Activated CD4-positive, alpha-beta memory T cell treated with anti-CD3 and anti-CD28 coated beads for 36 hours (primary cell): ENCODE measurements at regions not wholly inside any gene's neighbourhood (a gene's known extent, or its start where the extent isn't known, plus 50 kb on each side); places are given as distances from the start of the nearest gene placed in this dataset.
"Not testable (repeated sequence)": the region's sequence is repeated elsewhere in the genome, so short reads cannot be mapped to it uniquely, and the experiment has no call there.

Source experiments
- CTCF ChIA-PET: fragments of 350-600 bp; sonication (Branson Sonifier 250); formaldehyde crosslinking; loops from one replicate; lab custom pipeline; 2021; ENCODE audit warnings: antibody characterized with exemption, inconsistent platforms; lab: Charles Lee
- POLR2A ChIA-PET: fragments of 350-600 bp; sonication (Branson Sonifier 250); formaldehyde crosslinking; loops from one replicate; lab custom pipeline; 2021; ENCODE audit warnings: antibody characterized with exemption; lab: Charles Lee
- DNase-seq: peaks from one replicate; pipeline ENCODE4 v3.0.0-alpha.2; 2020
- H3K27ac Mint-ChIP-seq: one replicate; pipeline ENCODE4 v1.8.0; 2021; ENCODE audit warnings: mixed read lengths
- H3K27me3 Mint-ChIP-seq: one replicate; pipeline ENCODE4 v1.8.0; 2021; ENCODE audit warnings: mixed read lengths
- H3K36me3 Mint-ChIP-seq: one replicate; pipeline ENCODE4 v1.8.0; 2021; ENCODE audit warnings: mixed read lengths
- H3K4me1 Mint-ChIP-seq: one replicate; pipeline ENCODE4 v1.8.0; 2021; ENCODE audit warnings: low read depth, mixed read lengths
- H3K4me3 Mint-ChIP-seq: one replicate; pipeline ENCODE4 v1.8.0; 2021; ENCODE audit warnings: mild to moderate bottlenecking, mixed read lengths
- H3K9me3 Mint-ChIP-seq: one replicate; pipeline ENCODE4 v1.8.0; 2021; ENCODE audit warnings: mixed read lengths
- intact Hi-C: fragments of 100-400 bp; cut with micrococcal nuclease; formaldehyde crosslinking; loops from one replicate; pipeline ENCODE4 v1.15.1; 2023

DNA sequence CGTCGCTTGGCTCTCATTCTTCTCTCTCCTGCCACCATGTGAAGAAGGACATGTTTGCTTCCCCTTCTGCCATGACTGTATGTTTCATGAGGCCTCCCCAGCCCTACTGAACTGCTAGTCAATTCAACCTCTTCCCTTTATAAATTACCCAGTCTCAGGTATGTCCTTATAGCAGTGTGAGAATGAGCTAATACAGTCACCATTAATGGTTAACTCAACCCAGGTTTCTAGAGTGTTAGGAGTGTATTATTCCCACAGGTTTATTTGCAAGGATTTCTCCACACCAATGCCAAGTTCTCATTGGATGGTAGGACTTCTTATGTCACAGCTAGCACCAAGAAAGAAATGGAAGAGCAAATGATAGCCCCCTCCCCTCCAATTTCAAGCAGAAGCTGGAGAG lies 71.9 kb downstream of the DYNAP start:
- Mint-ChIP-seq H3K27ac (no peak overlapping the region), H3K4me1 (no peaks in the 10 kb centered on the region), H3K9me3 (peaks cover 8% of the 10 kb centered on the region), H3K4me3 (no peak overlapping the region), H3K27me3 (peaks cover 4% of the 10 kb centered on the region), H3K36me3 (no peaks in the 10 kb centered on the region)
- ChIA-PET CTCF (interaction anchor here (0.6 to 5.1 kb wide), 4 partner anchors 8 to 1092 kb away, joined by 3 to 21 read pairs (median 4); no protein-coding TSS in a partner anchor), POLR2A (no interaction called here)
- intact Hi-C loops, result no loop called here
- no peak for DNase-seq

DNA sequence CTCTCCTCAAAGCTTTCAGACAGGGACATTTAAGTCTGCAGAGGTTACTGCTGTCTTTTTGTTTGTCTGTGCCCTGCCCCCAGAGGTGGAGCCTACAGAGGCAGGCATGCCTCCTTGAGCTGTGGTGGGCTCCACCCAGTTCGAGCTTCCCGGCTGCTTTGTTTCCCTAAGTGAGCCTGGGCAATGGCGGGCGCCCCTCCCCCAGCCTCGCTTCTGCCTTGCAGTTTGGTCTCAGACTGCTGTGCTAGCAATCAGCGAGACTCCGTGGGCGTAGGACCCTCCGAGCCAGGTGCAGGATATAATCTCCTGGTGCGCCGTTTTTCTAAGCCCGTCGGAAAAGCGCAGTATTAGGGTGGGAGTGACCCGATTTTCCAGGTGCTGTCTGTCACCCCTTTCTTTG lies 78.7 kb downstream of the DYNAP start:
- CTCF ChIA-PET, result interaction anchor here (0.7 to 4.1 kb wide), 7 partner anchors 9 to 761 kb away, joined by 3 to 27 read pairs (median 5); no protein-coding TSS in a partner anchor
- H3K9me3 Mint-ChIP-seq, H3K4me3 Mint-ChIP-seq, H3K36me3 Mint-ChIP-seq, intact Hi-C loops, H3K27me3 Mint-ChIP-seq, H3K4me1 Mint-ChIP-seq, DNase-seq, H3K27ac Mint-ChIP-seq, POLR2A ChIA-PET: not testable (repeated sequence)

DNA sequence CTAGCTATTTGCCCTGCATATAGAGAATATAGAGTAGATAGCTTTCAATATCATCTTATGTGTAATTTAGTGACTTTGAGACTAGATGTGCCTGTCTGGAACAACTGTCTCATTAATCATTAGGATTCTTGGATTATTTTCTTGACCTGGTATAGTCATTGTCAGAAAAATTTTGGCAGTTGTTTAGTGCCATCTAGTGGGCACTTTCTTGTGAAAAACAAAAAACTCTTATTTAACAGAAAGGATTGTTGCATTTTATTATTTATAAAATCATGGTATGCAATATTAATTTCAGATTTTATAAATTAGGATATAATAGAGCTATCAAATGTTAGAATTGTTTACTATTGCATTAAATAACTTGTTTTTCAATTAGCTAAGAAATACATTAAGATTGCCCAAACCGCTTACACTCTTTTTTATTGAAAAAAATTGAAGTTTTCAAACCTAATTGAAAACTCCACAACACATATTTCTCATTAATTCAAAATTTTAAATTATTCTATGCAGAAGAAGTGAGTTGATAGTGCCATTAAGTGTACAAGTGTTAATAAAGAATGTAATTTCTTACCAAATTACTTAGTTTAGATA lies 80.3 kb downstream of the DYNAP start:
- no peak overlapping the region for H3K27ac Mint-ChIP-seq
- intact Hi-C loops, result loop anchor here (1.0 kb wide), 3 partner anchors 112 to 279 kb away; no protein-coding TSS in a partner anchor
- peaks cover 4% of the 10 kb centered on the region for H3K27me3 Mint-ChIP-seq
- POLR2A ChIA-PET, result no interaction called here
- H3K4me3 Mint-ChIP-seq, result no peak overlapping the region
- CTCF ChIA-PET, result interaction anchor here (0.7 to 4.1 kb wide), 29 partner anchors 10 to 1896 kb away, joined by 3 to 30 read pairs (median 3); no protein-coding TSS in a partner anchor
- H3K36me3 Mint-ChIP-seq, result no peaks in the 10 kb centered on the region
- H3K9me3 Mint-ChIP-seq, result no peaks in the 10 kb centered on the region
- no peaks in the 10 kb centered on the region for H3K4me1 Mint-ChIP-seq
- no peak for DNase-seq

DNA sequence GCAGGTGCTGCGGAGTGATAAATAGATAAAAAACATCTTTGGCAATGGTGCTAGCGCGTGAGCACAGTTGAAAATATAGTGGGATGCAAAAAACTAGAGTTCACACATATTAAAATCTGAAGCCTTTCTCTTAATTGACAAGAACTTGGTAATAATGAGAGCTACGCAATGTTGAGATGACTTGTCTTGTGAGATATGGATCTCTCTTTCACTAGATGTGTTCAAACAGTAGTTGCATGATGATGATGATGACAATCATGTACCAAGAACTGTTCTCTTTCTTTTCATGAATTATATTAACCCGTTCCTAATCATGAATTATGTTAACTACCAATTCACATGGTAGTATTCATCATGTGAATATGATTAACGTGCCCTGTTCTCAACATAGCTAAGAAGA lies 81.1 kb downstream of the DYNAP start:
- peaks cover 4% of the 10 kb centered on the region for H3K27me3 Mint-ChIP-seq
- POLR2A ChIA-PET, result no interaction called here
- intact Hi-C loops, result no loop called here

DNA sequence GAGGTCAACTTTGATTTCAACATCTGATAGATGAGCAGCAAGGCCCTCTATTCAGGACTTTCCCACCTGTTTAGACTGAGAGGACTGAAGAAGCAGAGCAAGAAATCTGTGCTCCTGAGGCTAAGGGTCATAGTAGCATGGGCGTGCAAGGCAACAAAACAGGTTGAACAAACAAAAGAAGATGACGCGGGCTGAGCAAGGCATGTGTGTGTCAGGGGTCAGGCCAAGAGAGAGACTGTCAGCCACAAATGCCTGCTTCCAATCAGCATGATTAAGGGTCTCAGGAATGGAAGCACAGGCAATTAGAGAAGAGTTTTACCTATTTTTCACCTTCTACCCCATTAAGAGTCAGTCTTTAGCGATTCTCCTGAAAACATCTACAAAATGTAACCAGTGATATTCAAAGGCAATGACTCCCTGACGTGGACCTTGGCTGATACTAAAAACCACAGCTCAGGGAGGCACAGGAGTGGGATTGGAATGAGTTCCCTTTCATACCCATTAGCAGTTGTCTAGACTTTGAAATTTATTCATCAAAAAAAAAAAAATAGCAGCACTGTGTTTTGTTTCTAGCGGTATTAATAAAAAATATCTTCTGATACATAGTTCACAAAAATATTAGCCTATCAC lies 81.9 kb downstream of the DYNAP start:
- H3K9me3 Mint-ChIP-seq, result no peaks in the 10 kb centered on the region
- peaks cover 2% of the 10 kb centered on the region for H3K27me3 Mint-ChIP-seq
- no peaks in the 10 kb centered on the region for H3K4me1 Mint-ChIP-seq
- CTCF ChIA-PET, result interaction anchor here (2.8 to 3.2 kb wide), 4 partner anchors 13 to 281 kb away, joined by 21 to 30 read pairs (median 22); no protein-coding TSS in a partner anchor
- intact Hi-C loops, result no loop called here
- DNase-seq, result no peak
- no peak overlapping the region for H3K27ac Mint-ChIP-seq
- POLR2A ChIA-PET, result no interaction called here
- H3K4me3 Mint-ChIP-seq, result no peak overlapping the region
- H3K36me3 Mint-ChIP-seq, result no peaks in the 10 kb centered on the region

More for the DNA sequence above, 81.1 kb downstream of the DYNAP start:
- no peak for DNase-seq
- H3K27ac Mint-ChIP-seq, result no peak overlapping the region
- no peaks in the 10 kb centered on the region for H3K36me3 Mint-ChIP-seq
- H3K4me1 Mint-ChIP-seq, result no peaks in the 10 kb centered on the region
- no peaks in the 10 kb centered on the region for H3K9me3 Mint-ChIP-seq
- no peak overlapping the region for H3K4me3 Mint-ChIP-seq
- CTCF ChIA-PET, result interaction anchor here (1.2 to 4.1 kb wide), 10 partner anchors 10 to 280 kb away, joined by 3 to 30 read pairs (median 14); no protein-coding TSS in a partner anchor

DNA sequence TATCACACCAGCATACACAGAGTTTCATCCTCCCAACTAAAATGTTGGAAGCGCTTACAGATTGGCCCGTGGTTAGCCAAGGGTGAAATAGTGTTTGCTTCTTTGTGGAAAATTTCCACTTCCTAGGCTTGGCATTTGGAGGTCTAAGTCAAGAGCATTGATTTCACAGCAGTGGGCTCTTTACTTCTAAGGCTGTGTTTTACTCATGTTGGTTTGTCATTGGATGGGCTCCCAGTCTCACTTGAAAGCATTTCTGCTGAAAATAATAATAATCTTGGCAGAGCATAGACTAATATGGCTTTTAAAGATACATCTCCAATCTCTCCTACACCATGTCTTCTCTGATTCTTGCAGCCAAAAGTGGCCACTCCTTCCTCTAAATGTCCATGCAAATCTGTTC lies 82.9 kb downstream of the DYNAP start:
- H3K27ac Mint-ChIP-seq, result no peak overlapping the region
- no peaks in the 10 kb centered on the region for H3K36me3 Mint-ChIP-seq

DNA sequence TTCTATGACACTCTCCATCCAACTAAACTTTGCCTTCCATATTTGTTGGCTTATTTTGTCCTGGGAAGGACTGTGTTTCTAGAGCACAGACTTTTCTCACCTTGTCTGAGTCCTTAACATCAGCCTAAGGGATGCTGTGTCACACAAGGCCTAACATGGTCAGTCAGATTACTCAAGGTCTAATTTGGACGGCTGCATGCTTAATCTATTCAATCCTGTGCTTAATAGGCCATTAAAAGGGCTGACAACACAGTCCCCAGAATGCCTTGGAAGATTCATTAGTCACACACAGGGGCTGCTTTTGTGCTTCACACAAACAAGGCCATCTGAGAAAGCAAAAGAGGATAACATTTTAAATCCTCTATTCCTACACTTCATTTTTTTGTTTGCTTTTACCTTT lies 84.0 kb downstream of the DYNAP start:
- POLR2A ChIA-PET, result no interaction called here
- Mint-ChIP-seq H3K27me3 (peaks cover 2% of the 10 kb centered on the region), H3K4me1 (peaks cover 3% of the 10 kb centered on the region), H3K36me3 (no peaks in the 10 kb centered on the region), H3K4me3 (no peak overlapping the region), H3K27ac (no peak overlapping the region), H3K9me3 (no peaks in the 10 kb centered on the region)
- DNase-seq, result no peak
- intact Hi-C loops, result no loop called here
- CTCF ChIA-PET, result interaction anchor here (1.0 to 1.2 kb wide), 2 partner anchors 277 to 308 kb away, joined by 3 to 5 read pairs; no protein-coding TSS in a partner anchor

More for the DNA sequence above, 82.9 kb downstream of the DYNAP start:
- no peaks in the 10 kb centered on the region for H3K9me3 Mint-ChIP-seq
- no peak for DNase-seq
- no peaks in the 10 kb centered on the region for H3K4me1 Mint-ChIP-seq
- H3K4me3 Mint-ChIP-seq, result no peak overlapping the region
- ChIA-PET CTCF (interaction anchor here (0.6 kb wide), 1 partner anchor 635 kb away, joined by 3 read pairs; no protein-coding TSS in a partner anchor), POLR2A (no interaction called here)
- peaks cover 2% of the 10 kb centered on the region for H3K27me3 Mint-ChIP-seq
- intact Hi-C loops, result no loop called here

DNA sequence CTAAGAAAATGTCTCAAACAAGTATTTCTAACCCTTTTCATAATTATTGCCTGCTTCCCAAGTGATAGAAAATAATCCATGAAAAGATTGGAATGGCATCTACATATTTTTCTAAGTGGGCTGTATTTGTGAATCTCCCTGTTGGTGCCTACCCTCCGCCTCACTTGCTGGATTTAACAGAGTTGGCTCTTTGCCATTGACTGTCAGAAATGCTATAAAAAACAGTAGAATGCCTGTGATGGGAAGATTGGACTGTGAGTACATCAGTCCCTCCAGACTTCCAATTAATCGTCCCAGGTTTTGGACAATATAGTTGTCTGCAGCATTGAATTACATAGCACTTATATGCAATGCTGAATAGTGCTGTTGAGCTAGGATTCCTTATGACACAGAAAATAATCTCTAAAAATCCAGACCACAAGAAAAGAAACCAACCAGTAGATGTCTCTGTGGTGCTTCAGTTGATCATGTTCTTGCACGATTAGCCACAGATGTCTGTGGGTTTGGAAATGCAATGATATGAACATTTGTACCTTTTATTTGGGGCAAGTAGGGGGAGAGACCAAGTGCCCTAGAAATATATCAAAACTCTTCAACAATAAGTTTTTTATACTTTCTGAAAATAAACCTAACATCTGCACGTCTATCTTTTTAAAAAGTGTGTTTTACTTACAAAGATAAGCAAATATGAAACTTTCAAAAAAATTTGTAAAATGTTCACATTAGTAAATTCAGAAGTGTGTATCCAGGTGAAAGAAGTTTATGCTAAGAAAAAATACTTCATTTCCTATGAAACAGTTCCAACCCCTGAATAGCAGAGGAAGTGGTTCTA lies 88.5 kb downstream of the DYNAP start:
- H3K4me3 Mint-ChIP-seq, result no peak overlapping the region
- H3K4me1 Mint-ChIP-seq, result peaks cover 3% of the 10 kb centered on the region
- H3K9me3 Mint-ChIP-seq, result no peaks in the 10 kb centered on the region
- ChIA-PET POLR2A (no interaction called here), CTCF (interaction anchor here (0.8 to 3.2 kb wide), 5 partner anchors 150 to 319 kb away, joined by 3 to 40 read pairs (median 4); no protein-coding TSS in a partner anchor)
- H3K36me3 Mint-ChIP-seq, result no peaks in the 10 kb centered on the region
- H3K27ac Mint-ChIP-seq, result no peak overlapping the region
- no peak for DNase-seq
- H3K27me3 Mint-ChIP-seq, result peaks cover 1% of the 10 kb centered on the region
- intact Hi-C loops, result loop anchor here (1.0 kb wide), 2 partner anchors 271 to 304 kb away; no protein-coding TSS in a partner anchor

DNA sequence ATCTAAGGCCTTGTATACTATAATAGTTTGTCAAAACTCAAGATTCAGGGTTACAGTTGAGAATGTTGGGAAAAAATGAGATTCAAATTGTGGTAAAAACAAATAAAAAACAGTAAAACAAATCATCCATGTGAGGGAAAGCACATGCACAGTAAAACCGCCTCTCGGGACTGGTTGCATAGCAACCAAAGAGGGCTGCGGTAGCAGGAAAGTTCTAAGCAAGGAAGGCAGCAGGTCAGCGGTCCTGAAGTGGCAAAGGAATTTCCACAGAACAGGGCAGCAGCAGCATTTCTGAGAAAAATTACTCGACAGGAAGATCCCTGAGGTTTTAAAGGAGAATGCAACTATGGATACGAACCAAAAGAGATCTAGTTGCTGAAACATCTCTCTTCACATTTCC lies 93.7 kb downstream of the DYNAP start:
- peaks cover 6% of the 10 kb centered on the region for H3K27me3 Mint-ChIP-seq
- no peak overlapping the region for H3K27ac Mint-ChIP-seq
- no peak overlapping the region for H3K4me3 Mint-ChIP-seq
- ChIA-PET POLR2A (no interaction called here), CTCF (interaction anchor here (1.0 kb wide), 1 partner anchor 14 kb away, joined by 3 read pairs; no protein-coding TSS in a partner anchor)
- no peaks in the 10 kb centered on the region for H3K36me3 Mint-ChIP-seq
- intact Hi-C loops, result no loop called here
- no peaks in the 10 kb centered on the region for H3K9me3 Mint-ChIP-seq
- no peak for DNase-seq
- peaks cover under 1% of the 10 kb centered on the region for H3K4me1 Mint-ChIP-seq

DNA sequence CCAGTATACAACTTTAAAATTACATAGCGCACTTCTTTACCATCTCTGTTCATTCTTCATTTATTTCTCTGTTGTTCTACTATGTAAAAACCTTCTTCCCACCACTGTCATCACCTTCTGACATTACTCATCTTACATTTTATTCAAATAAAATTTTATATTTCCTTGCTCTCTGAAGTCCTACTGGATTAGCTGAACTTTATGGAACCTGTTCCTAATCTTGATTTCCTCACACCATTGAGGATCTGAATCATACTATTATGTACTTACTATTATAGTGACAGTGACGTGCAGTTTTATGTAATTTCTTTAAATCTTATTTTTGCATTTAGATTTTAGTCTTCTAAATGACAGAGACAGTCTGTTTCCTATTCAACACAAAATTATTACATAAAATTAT lies 98.3 kb downstream of the DYNAP start:
- Mint-ChIP-seq H3K4me3 (no peak overlapping the region), H3K27me3 (peaks cover 5% of the 10 kb centered on the region), H3K4me1 (no peaks in the 10 kb centered on the region), H3K36me3 (no peaks in the 10 kb centered on the region), H3K27ac (no peak overlapping the region), H3K9me3 (no peaks in the 10 kb centered on the region)
- intact Hi-C loops, result no loop called here
- DNase-seq, result no peak
- ChIA-PET CTCF (no interaction called here), POLR2A (no interaction called here)

DNA sequence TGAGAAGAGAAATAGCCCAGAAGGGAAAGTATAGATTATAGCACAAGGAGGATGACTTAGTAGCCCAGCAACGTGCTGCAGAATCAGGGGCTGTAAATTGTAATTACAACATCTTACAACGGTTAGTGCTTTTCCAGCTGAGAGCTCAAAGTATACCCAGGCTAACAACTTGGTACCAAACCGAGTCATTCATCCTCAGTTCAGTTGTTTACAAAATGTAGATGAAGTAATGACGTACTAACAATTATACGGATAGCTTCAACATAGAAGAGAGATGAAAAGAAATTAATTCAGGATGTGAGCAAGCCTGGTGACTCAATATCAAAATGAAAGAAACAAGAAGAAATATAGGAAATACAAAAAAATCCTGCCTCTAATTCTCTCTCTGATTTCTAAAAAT lies 99.2 kb downstream of the DYNAP start:
- H3K4me1 Mint-ChIP-seq, result no peaks in the 10 kb centered on the region
- H3K9me3 Mint-ChIP-seq, result no peaks in the 10 kb centered on the region
- POLR2A ChIA-PET, result no interaction called here

DNA sequence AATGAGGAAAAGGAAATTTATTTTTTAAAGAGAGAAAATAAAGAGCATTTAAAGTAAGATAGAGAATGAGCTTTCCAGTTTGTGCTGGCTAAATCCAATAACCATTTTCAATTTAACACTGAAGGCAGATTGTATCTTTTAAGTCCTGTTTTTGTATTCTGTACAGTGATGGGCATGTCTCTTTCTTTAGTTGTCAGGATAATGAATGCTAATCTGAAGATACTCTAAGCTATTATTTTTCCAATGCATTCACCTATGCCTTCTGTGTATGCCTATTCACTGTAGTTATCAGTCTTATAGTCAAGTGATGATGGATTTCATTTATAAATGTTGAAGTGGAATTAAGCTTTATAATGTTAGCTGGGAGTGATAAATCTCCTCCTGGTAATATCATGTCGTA lies 101.4 kb downstream of the DYNAP start:
- CTCF ChIA-PET, result no interaction called here
- Mint-ChIP-seq H3K27me3 (peaks cover 4% of the 10 kb centered on the region), H3K27ac (no peak overlapping the region), H3K36me3 (no peaks in the 10 kb centered on the region), H3K4me3 (no peak overlapping the region), H3K4me1 (no peaks in the 10 kb centered on the region), H3K9me3 (no peaks in the 10 kb centered on the region)
- DNase-seq, result no peak
- POLR2A ChIA-PET, result no interaction called here
- intact Hi-C loops, result no loop called here

More for the DNA sequence above, 99.2 kb downstream of the DYNAP start:
- H3K4me3 Mint-ChIP-seq, result no peak overlapping the region
- H3K27me3 Mint-ChIP-seq, result peaks cover 5% of the 10 kb centered on the region
- intact Hi-C loops, result no loop called here
- CTCF ChIA-PET, result no interaction called here
- H3K36me3 Mint-ChIP-seq, result no peaks in the 10 kb centered on the region
- no peak for DNase-seq
- no peak overlapping the region for H3K27ac Mint-ChIP-seq
